HepG2 (cell line): ENCODE measurements at regions not wholly inside any gene's neighbourhood (a gene's known extent, or its start where the extent isn't known, plus 50 kb on each side); places are given as distances from the start of the nearest gene placed in this dataset.

Experiments used
- ATAC-seq: fragments of 200-7000 bp; cut with Tn5 transposase; 3 replicates; pipeline ENCODE4 v1.9.1; 2020; ENCODE audit warnings: mild to moderate bottlenecking, moderate library complexity
- BruUV-seq: library from RNA; stranded (reverse); fragments of 400-500 nt; replicated peaks from 2 replicates; lab custom pipeline; 2021; lab: Mats Ljungman, UMichigan
- CTCF ChIA-PET: fragments of 300-600 bp; formaldehyde crosslinking; extraction: SDS; loops from one replicate; lab custom pipeline; 2021; ENCODE audit warnings: low total read pairs, inconsistent platforms, low intra/inter-chr PET ratio; lab: Yijun Ruan, JAX
- POLR2A ChIA-PET: fragments of 350-600 bp; sonication (Branson Sonifier 250); formaldehyde crosslinking; loops from one replicate; lab custom pipeline; 2020; ENCODE audit warnings: antibody characterized with exemption, inconsistent platforms; lab: Yijun Ruan, JAX
- DNase-seq: peaks from one replicate; pipeline ENCODE4 v3.0.0-alpha.2; 2015; ENCODE audit warnings: low spot score
- FAIRE-seq: peaks from 3 replicates; lab custom pipeline; 2011; peaks lifted over from hg19 to GRCh38; lab: Jason Lieb, UNC
- H2AFZ ChIP-seq: one replicate; pipeline ENCODE4 v1.6.1; 2011; ENCODE audit warnings: low read length, inconsistent platforms
- H3K27ac ChIP-seq: fragments of 300-600 bp; 3 replicates; pipeline ENCODE4 v1.8.0; 2011; ENCODE audit warnings: mixed run types, mild to moderate bottlenecking, mixed read lengths, low read length, inconsistent platforms; ENCODE audit not compliant: insufficient read depth; ENCODE audit errors: extremely low read length
- H3K27me3 ChIP-seq, 2 experiments: fragments of 200-600 bp in 1 of 2; 2 replicates in 1 of 2; 3 replicates in 1 of 2; pipeline versions ENCODE4 v1.6.0 to v1.8.0; 2011; ENCODE audit warnings: low read length in 2 of 2, mild to moderate bottlenecking in 2 of 2, moderate library complexity in 2 of 2, inconsistent platforms in 1 of 2; ENCODE audit not compliant: insufficient read depth in 2 of 2, control insufficient read depth in 1 of 2
- H3K36me3 ChIP-seq, 2 experiments: fragments of 200-600 bp in 1 of 2; replicated peaks in 1 of 2; 2 replicates in 1 of 2; 3 replicates in 1 of 2; pipeline versions ENCODE4 v1.5.1 to v1.8.0; 2011; ENCODE audit warnings: low read length in 2 of 2, inconsistent platforms in 1 of 2; ENCODE audit not compliant: insufficient read depth in 2 of 2, control insufficient read depth in 1 of 2
- H3K4me1 ChIP-seq: 2 replicates; pipeline ENCODE4 v1.5.1; 2012; ENCODE audit warnings: low read length, inconsistent platforms; ENCODE audit not compliant: insufficient read depth
- H3K4me2 ChIP-seq: 2 replicates; pipeline ENCODE4 v1.6.0; 2011; ENCODE audit warnings: low read depth, low read length, inconsistent platforms
- H3K4me3 ChIP-seq, 3 experiments: fragments of 200-600 bp in 1 of 3; sonication (generic), shearing (Covaris generic) in 1 of 3; replicated peaks in 1 of 3; 2 replicates each; pipeline ENCODE4 v1.5.1; 2011 to 2016; ENCODE audit warnings: low read length in 3 of 3, inconsistent platforms in 2 of 3, low read depth in 2 of 3, mild to moderate bottlenecking in 2 of 3, control low read depth in 1 of 3, mixed read lengths in 1 of 3; ENCODE audit not compliant: insufficient read depth in 1 of 3
- H3K79me2 ChIP-seq: one replicate; pipeline ENCODE4 v1.6.1; 2011; ENCODE audit warnings: low read length, inconsistent platforms; ENCODE audit not compliant: insufficient read depth
- H3K9ac ChIP-seq: 2 replicates; pipeline ENCODE4 v1.6.0; 2011; ENCODE audit warnings: mild to moderate bottlenecking, low read depth, low read length, inconsistent platforms; ENCODE audit not compliant: insufficient read depth
- H3K9me3 ChIP-seq: 2 replicates; pipeline ENCODE4 v1.5.1; 2012; ENCODE audit warnings: mild to moderate bottlenecking, low read length
- H4K20me1 ChIP-seq: 2 replicates; pipeline ENCODE4 v1.6.0; 2011; ENCODE audit warnings: inconsistent platforms, mild to moderate bottlenecking, low read length, moderate library complexity; ENCODE audit not compliant: insufficient read depth
- CTCF ChIP-seq: sonication (generic); formaldehyde crosslinking; IDR thresholded peaks from 2 replicates; pipeline ENCODE4 v1.5.0; 2020; ENCODE audit warnings: mild to moderate bottlenecking, missing genetic modification reagents, moderate library complexity
- HMGXB4 ChIP-seq, 2 experiments: sonication (generic) in 1 of 2; formaldehyde crosslinking in 1 of 2; IDR thresholded peaks; 2 replicates each; pipeline versions ENCODE4 v1.4.0 to v1.6.1; 2018 to 2020; ENCODE audit warnings: missing genetic modification reagents in 2 of 2, borderline replicate concordance in 1 of 2, low read depth in 1 of 2, mild to moderate bottlenecking in 1 of 2, missing biosample characterization in 1 of 2
- KLF6 ChIP-seq: IDR thresholded peaks from 2 replicates; pipeline ENCODE4 v1.8.0; 2016; ENCODE audit warnings: missing biosample characterization, missing genetic modification reagents
- MAFK ChIP-seq, 2 experiments: IDR thresholded peaks in 1 of 2; conservative IDR thresholded peaks in 1 of 2; 2 replicates each; pipeline ENCODE4 v1.6.1; 2011; ENCODE audit warnings: improper control_type of control experiment in 2 of 2, low read length in 2 of 2
- NFYB ChIP-seq: sonication (generic); formaldehyde crosslinking; IDR thresholded peaks from 2 replicates; pipeline ENCODE4 v1.4.0; 2020; ENCODE audit warnings: missing genetic modification reagents
- PPARG ChIP-seq: conservative IDR thresholded peaks from 2 replicates; pipeline ENCODE4 v1.6.1; 2016; ENCODE audit warnings: missing biosample characterization, missing genetic modification reagents
- SMARCC2 ChIP-seq: fragments of 450-650 bp; IDR thresholded peaks from 2 replicates; pipeline ENCODE4 v1.6.1; 2017; ENCODE audit warnings: antibody characterized with exemption, mild to moderate bottlenecking
- SMARCE1 ChIP-seq: fragments of 450-650 bp; IDR thresholded peaks from 2 replicates; pipeline ENCODE4 v1.6.1; 2017; ENCODE audit warnings: borderline replicate concordance
- TRIM24 ChIP-seq: sonication (generic); formaldehyde crosslinking; IDR thresholded peaks from 2 replicates; pipeline ENCODE4 v1.8.0; 2022; ENCODE audit warnings: mild to moderate bottlenecking, missing genetic modification reagents
- ZFP37 ChIP-seq: sonication (generic); formaldehyde crosslinking; IDR thresholded peaks from 2 replicates; pipeline ENCODE4 v1.4.0; 2020; ENCODE audit warnings: missing genetic modification reagents, borderline replicate concordance
- ZNF230 ChIP-seq: sonication (generic); formaldehyde crosslinking; IDR thresholded peaks from 2 replicates; pipeline ENCODE4 v1.4.0; 2020; ENCODE audit warnings: mild to moderate bottlenecking, missing genetic modification reagents
- ZNF253 ChIP-seq: sonication (generic); formaldehyde crosslinking; IDR thresholded peaks from 2 replicates; pipeline ENCODE4 v1.8.0; 2022; ENCODE audit warnings: mild to moderate bottlenecking, missing genetic modification reagents, borderline replicate concordance
- WGBS: methylation state at CpG from one replicate; pipeline ENCODE4 v1.1.6; 2017; ENCODE audit warnings: low lambda C conversion rate; 5-methylcytosine and 5-hydroxymethylcytosine counted together
- in situ Hi-C: cut with HindIII; loops from 2 replicates; pipeline ENCODE4 v1.10.0; 2017; ENCODE audit warnings: low pct_unique_long_range_greater_than_20kb; ENCODE audit not compliant: extremely low pct_ligation_motif_present
- intact Hi-C: fragments of 100-400 bp; cut with micrococcal nuclease; formaldehyde crosslinking; loops from one replicate; pipeline ENCODE4 v1.10.0; 2022; ENCODE audit not compliant: unreplicated experiment

- no peak overlapping the region for H3K4me2 ChIP-seq
- ChIA-PET POLR2A (no interaction called here), CTCF (no interaction called here)
- no peak overlapping the region for H3K4me3 ChIP-seq
- ATAC-seq (no peak), FAIRE-seq (no peak), DNase-seq (no peak)
- in situ Hi-C loops, result no loop called here
- no peak overlapping the region for H3K27ac ChIP-seq
- TF ChIP-seq SMARCC2 (no peak), HMGXB4 (CRISPR knock-in tag; IDR thresholded peaks at IDR 0.05; ENCODE audit: borderline replicate concordance in 1 of 2, low read depth in 1 of 2) (no peak), SMARCE1 (no peak), ZNF253 (CRISPR knock-in tag) (no peak), TRIM24 (CRISPR knock-in tag) (no peak), ZNF230 (CRISPR knock-in tag) (no peak), KLF6 (CRISPR knock-in tag) (no peak), CTCF (CRISPR knock-in tag) (no peak), NFYB (no peak), PPARG (CRISPR knock-in tag) (no peak), MAFK (conservative IDR thresholded peaks at IDR 0.05 in 1 of 2, IDR thresholded peaks at IDR 0.05 in 1 of 2; ENCODE audit: low read length in 2 of 2) (no peak), ZFP37 (CRISPR knock-in tag) (no peak)
- no peaks in the 10 kb centered on the region for H3K27me3 ChIP-seq
- H3K4me1 ChIP-seq, result no peaks in the 10 kb centered on the region
- intact Hi-C loops, result no loop called here
- no peaks in the 10 kb centered on the region for H3K79me2 ChIP-seq
- no peak overlapping the region for H2AFZ ChIP-seq
- WGBS, result 1% methylated on average over 8 of the region's 8 CpGs
- no TSS peak for BruUV-seq
- no peak overlapping the region for H3K9ac ChIP-seq
- no peaks in the 10 kb centered on the region for H4K20me1 ChIP-seq
- no peaks in the 10 kb centered on the region for H3K36me3 ChIP-seq
- no peaks in the 10 kb centered on the region for H3K9me3 ChIP-seq
These were observed 1084.2 kb downstream of the TUSC7 start for GRCh38 chr3:117793622-117794265.
